H1 (cell line): ENCODE measurements at regions not wholly inside any gene's neighbourhood (a gene's known extent, or its start where the extent isn't known, plus 50 kb on each side); places are given as distances from the start of the nearest gene placed in this dataset.
"Not testable (repeated sequence)": the region's sequence is repeated elsewhere in the genome, so short reads cannot be mapped to it uniquely, and the experiment has no call there.

Source experiments
- CTCF ChIA-PET: fragments of 300-600 bp; sonication (Branson Sonifier 250); formaldehyde crosslinking; loops from one replicate; lab custom pipeline; 2021; ENCODE audit not compliant: partially characterized antibody; lab: Charles Lee
- POLR2A ChIA-PET: fragments of 300-600 bp; sonication (Branson Sonifier 250); formaldehyde crosslinking; loops from one replicate; lab custom pipeline; 2021; ENCODE audit warnings: inconsistent platforms; ENCODE audit not compliant: partially characterized antibody; lab: Charles Lee
- DNase-seq, 2 experiments: peaks; one replicate each; pipeline versions ENCODE4 v3.0.0 to v3.0.0-alpha.2; 2010 to 2022; ENCODE audit warnings: low spot score in 2 of 2, low read depth in 1 of 2, mixed read lengths in 1 of 2
- FAIRE-seq: peaks from 2 replicates; lab custom pipeline; 2011; peaks lifted over from hg19 to GRCh38; lab: Jason Lieb, UNC
- H2AFZ ChIP-seq: 2 replicates; pipeline ENCODE4 v1.8.1; 2012; ENCODE audit warnings: low read length, inconsistent platforms
- H2AK5ac ChIP-seq: 2 replicates; pipeline ENCODE4 v1.6.1; 2013; ENCODE audit warnings: low read depth, low read length
- H2BK120ac ChIP-seq: replicated peaks from 2 replicates; pipeline ENCODE3; 2013; ENCODE audit warnings: low read depth, low read length, inconsistent platforms
- H2BK12ac ChIP-seq: 2 replicates; pipeline ENCODE4 v1.6.1; 2013; ENCODE audit warnings: low read depth, low read length
- H2BK15ac ChIP-seq: 2 replicates; pipeline ENCODE4 v1.6.1; 2013; ENCODE audit warnings: low read length
- H2BK20ac ChIP-seq: 2 replicates; pipeline ENCODE4 v1.6.1; 2013; ENCODE audit warnings: low read length
- H2BK5ac ChIP-seq: 2 replicates; pipeline ENCODE4 v1.6.1; 2013; ENCODE audit warnings: low read depth, low read length
- H3K14ac ChIP-seq: 2 replicates; pipeline ENCODE4 v1.6.1; 2013; ENCODE audit warnings: inconsistent platforms; ENCODE audit not compliant: insufficient read length
- H3K18ac ChIP-seq: 2 replicates; pipeline ENCODE4 v1.6.1; 2013; ENCODE audit warnings: low read length; ENCODE audit errors: extremely low read depth
- H3K23ac ChIP-seq: 2 replicates; pipeline ENCODE4 v1.6.1; 2013; ENCODE audit warnings: inconsistent platforms; ENCODE audit not compliant: insufficient read length
- H3K23me2 ChIP-seq: 2 replicates; pipeline ENCODE4 v1.6.1; 2013; ENCODE audit warnings: low read depth, low read length
- H3K27ac ChIP-seq: 2 replicates; pipeline ENCODE4 v1.6.1; 2011; ENCODE audit warnings: low read depth, low read length, inconsistent platforms
- H3K27me3 ChIP-seq, 4 experiments: replicated peaks in 1 of 4; 1 replicate in 1 of 4; 2 replicates in 3 of 4; pipeline versions ENCODE4 v1.6.1 to v1.8.1; 2011 to 2013; ENCODE audit warnings: low read length in 3 of 4, mild to moderate bottlenecking in 3 of 4, inconsistent platforms in 2 of 4, mixed read lengths in 2 of 4, moderate library complexity in 1 of 4; ENCODE audit not compliant: control insufficient read depth in 3 of 4, insufficient read depth in 3 of 4; ENCODE audit errors: extremely low read depth in 1 of 4
- H3K36me3 ChIP-seq, 4 experiments: 2 replicates each; pipeline versions ENCODE4 v1.6.1 to v1.8.1; 2011 to 2013; ENCODE audit warnings: mild to moderate bottlenecking in 4 of 4, low read length in 3 of 4, moderate library complexity in 2 of 4, control low read depth in 1 of 4, inconsistent platforms in 1 of 4; ENCODE audit not compliant: insufficient read depth in 4 of 4, control insufficient read depth in 2 of 4
- H3K4ac ChIP-seq: replicated peaks from 2 replicates; pipeline ENCODE3; 2013; ENCODE audit warnings: low read length, low read depth, mixed read lengths, inconsistent platforms; ENCODE audit not compliant: insufficient read length
- H3K4me1 ChIP-seq, 4 experiments: replicated peaks in 1 of 4; 1 replicate in 1 of 4; 2 replicates in 3 of 4; pipeline versions ENCODE4 v1.6.1 to v1.8.1; 2011 to 2013; ENCODE audit warnings: low read length in 3 of 4, inconsistent platforms in 2 of 4, mixed read lengths in 1 of 4; ENCODE audit not compliant: insufficient read depth in 4 of 4, control insufficient read depth in 3 of 4
- H3K4me2 ChIP-seq, 2 experiments: 2 replicates each; pipeline versions ENCODE4 v1.6.1 to v1.8.1; 2011 to 2013; ENCODE audit warnings: low read depth in 2 of 2, low read length in 2 of 2, control low read depth in 1 of 2, inconsistent platforms in 1 of 2, mild to moderate bottlenecking in 1 of 2; ENCODE audit not compliant: insufficient read depth in 1 of 2
- H3K4me3 ChIP-seq, 4 experiments: fragments of 200-600, 300-600 bp in 1 of 4; sonication (generic), shearing (Covaris generic), sonication (Bioruptor Twin) in 1 of 4; 2 replicates each; pipeline versions ENCODE4 v1.5.1 to v1.8.1; 2011 to 2016; ENCODE audit warnings: low read length in 4 of 4, low read depth in 3 of 4, control low read depth in 2 of 4, inconsistent platforms in 2 of 4, mild to moderate bottlenecking in 2 of 4, mixed read lengths in 1 of 4, moderate library complexity in 1 of 4; ENCODE audit not compliant: insufficient read depth in 2 of 4; ENCODE audit errors: extremely low read depth in 1 of 4
- H3K56ac ChIP-seq: replicated peaks from 2 replicates; pipeline ENCODE3; 2013; ENCODE audit warnings: low read depth, mild to moderate bottlenecking, mixed read lengths, low read length, inconsistent platforms; ENCODE audit not compliant: insufficient read length
- H3K79me1 ChIP-seq: 2 replicates; pipeline ENCODE4 v1.6.1; 2013; ENCODE audit warnings: low read depth, low read length, control low read depth
- H3K79me2 ChIP-seq, 2 experiments: 2 replicates each; pipeline versions ENCODE4 v1.6.1 to v1.8.1; 2012 to 2013; ENCODE audit warnings: low read length in 2 of 2, mild to moderate bottlenecking in 2 of 2, inconsistent platforms in 1 of 2; ENCODE audit not compliant: insufficient read depth in 2 of 2, control insufficient read depth in 1 of 2
- H3K9ac ChIP-seq, 4 experiments: replicated peaks in 1 of 4; 1 replicate in 1 of 4; 2 replicates in 3 of 4; pipeline versions ENCODE4 v1.6.1 to v1.8.1; 2011 to 2013; ENCODE audit warnings: low read depth in 3 of 4, low read length in 3 of 4, control low read depth in 2 of 4, mild to moderate bottlenecking in 2 of 4, moderate library complexity in 2 of 4, inconsistent platforms in 1 of 4; ENCODE audit errors: extremely low read depth in 1 of 4
- H3K9me3 ChIP-seq, 2 experiments: 2 replicates each; pipeline versions ENCODE4 v1.6.1 to v1.8.1; 2012 to 2013; ENCODE audit warnings: mild to moderate bottlenecking in 2 of 2, moderate library complexity in 2 of 2, control low read depth in 1 of 2, inconsistent platforms in 1 of 2, low read depth in 1 of 2, low read length in 1 of 2, mixed read lengths in 1 of 2; ENCODE audit not compliant: insufficient read depth in 2 of 2
- H4K20me1 ChIP-seq, 2 experiments: replicated peaks in 1 of 2; 2 replicates each; pipeline versions ENCODE3 to v1.8.1; 2011 to 2013; ENCODE audit warnings: inconsistent platforms in 2 of 2, low read length in 2 of 2, mild to moderate bottlenecking in 1 of 2; ENCODE audit not compliant: insufficient read depth in 2 of 2, control insufficient read depth in 1 of 2
- H4K5ac ChIP-seq: 2 replicates; pipeline ENCODE4 v1.6.1; 2013; ENCODE audit warnings: low read length, low read depth, mixed read lengths, inconsistent platforms; ENCODE audit not compliant: insufficient read length
- H4K8ac ChIP-seq: 2 replicates; pipeline ENCODE4 v1.8.0; 2013; ENCODE audit warnings: mild to moderate bottlenecking, moderate library complexity, low read length, inconsistent platforms; ENCODE audit not compliant: insufficient read depth; ENCODE audit errors: extremely low read depth
- H4K91ac ChIP-seq: replicated peaks from 2 replicates; pipeline ENCODE3; 2013; ENCODE audit warnings: low read length, mixed read lengths, inconsistent platforms; ENCODE audit not compliant: insufficient read length
- BCL11A ChIP-seq, 2 experiments: IDR thresholded peaks; one replicate each; pipeline ENCODE4 v1.6.1; 2011; ENCODE audit warnings: low read depth in 2 of 2, low read length in 2 of 2, mild to moderate bottlenecking in 2 of 2
- CTBP2 ChIP-seq: IDR thresholded peaks from 2 replicates; pipeline ENCODE4 v1.7.0; 2011; ENCODE audit warnings: borderline replicate concordance, mild to moderate bottlenecking, moderate library complexity, mixed read lengths, low read length; ENCODE audit not compliant: insufficient read depth, insufficient read length
- MAFK ChIP-seq: IDR thresholded peaks from 2 replicates; pipeline ENCODE4 v1.6.1; 2012; ENCODE audit warnings: low read depth, mild to moderate bottlenecking, improper control_type of control experiment, low read length
- SP1 ChIP-seq: IDR thresholded peaks from 2 replicates; pipeline ENCODE4 v1.6.1; 2011; ENCODE audit warnings: low read depth, low read length
- SUZ12 ChIP-seq: fragments of 200-600 bp; sonication (generic); IDR thresholded peaks from 2 replicates; pipeline ENCODE4 v1.6.1; 2012; ENCODE audit warnings: mild to moderate bottlenecking, inconsistent platforms, low read length, moderate library complexity, mixed read lengths
- WGBS, 2 experiments: shearing (Covaris generic) in 1 of 2; methylation state at CpG; one replicate each; pipeline versions ENCODE4 v1.1.6 to v1.1.7; 2013 to 2015; ENCODE audit warnings: low lambda C conversion rate in 2 of 2, mixed read lengths in 2 of 2, inconsistent platforms in 1 of 2, low coverage in 1 of 2, missing lambda C conversion rate in 1 of 2; ENCODE audit not compliant: insufficient replicate concordance in 2 of 2, insufficient coverage in 1 of 2, insufficient read length in 1 of 2; ENCODE audit errors: extremely low coverage in 1 of 2, missing lambda C conversion rate in 1 of 2; 5-methylcytosine and 5-hydroxymethylcytosine counted together

DNA sequence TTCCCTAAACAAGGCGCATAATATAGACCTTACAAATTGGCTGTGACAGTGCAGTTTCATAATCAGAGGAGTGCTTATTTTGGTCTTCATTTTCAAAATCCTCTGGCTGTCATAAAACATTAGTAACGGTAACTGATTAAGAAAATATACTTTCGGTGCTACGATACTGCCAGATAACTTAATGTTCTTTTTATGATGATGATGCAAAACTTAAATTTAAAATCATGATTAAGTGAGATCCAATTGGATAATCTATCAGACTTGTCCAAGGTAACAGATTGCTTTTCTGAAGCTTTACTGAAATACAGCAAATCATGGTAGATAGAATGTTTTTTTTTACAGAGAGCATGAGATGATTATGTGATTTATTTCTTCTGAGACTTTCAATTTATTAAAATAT, 364.2 kb upstream of the CNTN3 start (continued):
- TF ChIP-seq SUZ12 (no peak), MAFK (no peak), CTBP2 (no peak), SP1 (no peak), BCL11A (IDR thresholded peaks at IDR 0.05; ENCODE audit: low read depth in 2 of 2, low read length in 2 of 2) (no peak)

DNA sequence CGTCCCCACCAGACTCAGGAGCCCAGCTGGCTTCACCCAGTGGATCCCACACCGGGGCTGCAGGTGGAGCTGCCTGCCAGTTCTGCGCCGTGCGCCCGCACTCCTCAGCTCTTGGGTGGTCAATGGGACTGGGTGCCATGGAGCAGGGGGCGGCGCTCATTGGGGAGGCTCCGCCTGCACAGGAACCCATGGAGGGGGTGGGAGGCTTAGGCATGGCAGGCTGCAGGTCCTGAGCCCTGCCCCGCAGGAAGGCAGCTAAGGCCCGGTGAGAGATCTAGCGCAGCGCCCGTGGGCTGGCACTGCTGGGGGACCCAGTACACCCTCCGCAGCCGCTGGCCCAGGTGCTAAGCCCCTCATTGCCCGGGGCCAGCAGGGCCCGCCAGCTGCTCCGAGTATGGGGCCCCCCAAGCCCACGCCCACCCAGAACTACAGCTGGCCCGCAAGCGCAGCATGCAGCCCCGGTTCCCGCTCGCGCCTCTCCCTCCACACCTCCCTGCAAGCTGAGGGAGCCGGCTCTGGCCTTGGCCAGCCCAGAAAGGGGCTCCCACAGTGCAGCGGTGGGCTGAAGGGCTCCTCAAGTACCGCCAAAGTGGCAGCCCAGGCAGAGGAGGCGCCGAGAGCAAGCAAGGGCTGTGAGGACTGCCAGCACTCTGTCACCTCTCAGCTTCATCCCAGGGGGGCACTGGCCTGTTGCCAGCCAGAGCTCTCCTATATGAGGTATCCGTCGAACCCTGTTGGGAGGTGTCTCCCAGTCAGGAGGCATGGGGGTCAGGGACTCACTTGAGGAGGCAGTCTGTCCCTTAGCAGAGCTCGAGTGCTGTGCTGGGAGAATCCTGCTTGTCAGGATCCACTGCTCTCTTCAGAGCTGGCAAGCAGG, 370.8 kb upstream of the CNTN3 start:
- H4K91ac ChIP-seq, H2BK15ac ChIP-seq, H3K23ac ChIP-seq, H3K4me1 ChIP-seq, H4K8ac ChIP-seq, H3K9ac ChIP-seq, H3K4ac ChIP-seq, POLR2A ChIA-PET, DNase-seq, H3K4me3 ChIP-seq, H3K56ac ChIP-seq, H3K14ac ChIP-seq, H3K18ac ChIP-seq, H4K20me1 ChIP-seq, H2BK120ac ChIP-seq, H3K4me2 ChIP-seq, H2BK12ac ChIP-seq, H3K27me3 ChIP-seq, H3K23me2 ChIP-seq, H2BK20ac ChIP-seq, H3K27ac ChIP-seq, H2AK5ac ChIP-seq, H3K9me3 ChIP-seq, H2BK5ac ChIP-seq, H4K5ac ChIP-seq, H3K79me2 ChIP-seq, H3K79me1 ChIP-seq, H3K36me3 ChIP-seq, FAIRE-seq: not testable (repeated sequence)
- 91% methylated on average over 20 of the region's 34 CpGs; no CpG with 5 or more reads in 1 of the 2 experiments for WGBS, 2 experiments
- H2AFZ ChIP-seq = peak overlapping the region; percentile 98
- CTCF ChIA-PET = interaction anchor here (0.5 to 0.9 kb wide), 2 partner anchors 68 to 201 kb away, joined by 3 read pairs; no protein-coding TSS in a partner anchor
